K562 (cell line): ENCODE measurements at regions not wholly inside any gene's neighbourhood (a gene's known extent, or its start where the extent isn't known, plus 50 kb on each side); places are given as distances from the start of the nearest gene placed in this dataset.

ENCODE experiments used
- CHD4 ChIP-seq: fragments of 200-600 bp; sonication (generic); IDR thresholded peaks from 3 replicates; pipeline ENCODE4 v1.6.1; 2012; ENCODE audit warnings: low read depth, mild to moderate bottlenecking, mixed read lengths, low read length, inconsistent platforms; ENCODE audit not compliant: insufficient read depth, insufficient replicate concordance, poor library complexity, severe bottlenecking
- KLF16 ChIP-seq: IDR thresholded peaks from 2 replicates; pipeline ENCODE4 v1.6.1; 2016; ENCODE audit warnings: antibody characterized with exemption
- NCOA4 ChIP-seq: fragments of 450-650 bp; IDR thresholded peaks from 2 replicates; pipeline ENCODE4 v1.6.1; 2018; ENCODE audit warnings: mild to moderate bottlenecking; ENCODE audit not compliant: partially characterized antibody
- RBM15 ChIP-seq: fragments of 200-400 bp; formaldehyde crosslinking; IDR thresholded peaks from 2 replicates; pipeline ENCODE4 v1.6.1; 2018; ENCODE audit warnings: mild to moderate bottlenecking, low read length, moderate library complexity; ENCODE audit not compliant: insufficient read depth
- TAF1 ChIP-seq: IDR thresholded peaks from 2 replicates; pipeline ENCODE4 v1.6.1; 2011; ENCODE audit warnings: mild to moderate bottlenecking, low read length, moderate library complexity; ENCODE audit not compliant: insufficient read depth, control insufficient read depth, severe bottlenecking; ENCODE audit errors: extremely low read depth
- TSC22D4 ChIP-seq: fragments of 450-650 bp; IDR thresholded peaks from 2 replicates; pipeline ENCODE4 v1.6.1; 2016; ENCODE audit warnings: missing genetic modification characterization, missing biosample characterization, control low read depth
- ZNF217 ChIP-seq: sonication (generic); formaldehyde crosslinking; IDR thresholded peaks from 2 replicates; pipeline ENCODE4 v1.8.0; 2022; ENCODE audit warnings: mild to moderate bottlenecking, missing genetic modification reagents
- ZNF75A ChIP-seq: fragments of 450-650 bp; formaldehyde crosslinking; IDR thresholded peaks from 2 replicates; pipeline ENCODE4 v1.4.0; 2020; ENCODE audit warnings: mild to moderate bottlenecking
- TF ChIP-seq, protein P1 (sequence below): fragments of 250-450 bp; sonication (Bioruptor Pico); IDR thresholded peaks from 2 replicates; pipeline ENCODE4 v1.4.0; 2020

DNA sequence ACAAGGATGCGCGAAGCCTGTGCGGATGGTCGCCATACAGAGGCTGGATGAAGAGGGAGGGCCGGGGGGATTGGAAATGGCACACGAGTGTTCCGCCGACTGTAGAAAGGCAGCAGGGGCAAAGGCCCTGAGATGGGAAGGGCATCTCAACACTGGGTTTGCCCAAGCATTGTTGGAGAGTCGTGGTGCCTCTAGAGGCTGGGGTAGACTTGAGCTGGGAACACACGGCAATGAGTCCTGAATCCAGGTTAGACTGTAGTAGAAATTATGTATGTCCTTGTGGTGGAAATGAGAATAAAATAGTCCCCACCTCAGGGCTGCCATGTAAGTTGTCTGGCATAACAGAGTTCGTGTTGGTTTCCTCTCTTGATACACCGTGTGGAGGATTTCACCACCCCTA, 83.8 kb upstream of the CCND2 start (continued):
- TF ChIP-seq, protein P1, sequence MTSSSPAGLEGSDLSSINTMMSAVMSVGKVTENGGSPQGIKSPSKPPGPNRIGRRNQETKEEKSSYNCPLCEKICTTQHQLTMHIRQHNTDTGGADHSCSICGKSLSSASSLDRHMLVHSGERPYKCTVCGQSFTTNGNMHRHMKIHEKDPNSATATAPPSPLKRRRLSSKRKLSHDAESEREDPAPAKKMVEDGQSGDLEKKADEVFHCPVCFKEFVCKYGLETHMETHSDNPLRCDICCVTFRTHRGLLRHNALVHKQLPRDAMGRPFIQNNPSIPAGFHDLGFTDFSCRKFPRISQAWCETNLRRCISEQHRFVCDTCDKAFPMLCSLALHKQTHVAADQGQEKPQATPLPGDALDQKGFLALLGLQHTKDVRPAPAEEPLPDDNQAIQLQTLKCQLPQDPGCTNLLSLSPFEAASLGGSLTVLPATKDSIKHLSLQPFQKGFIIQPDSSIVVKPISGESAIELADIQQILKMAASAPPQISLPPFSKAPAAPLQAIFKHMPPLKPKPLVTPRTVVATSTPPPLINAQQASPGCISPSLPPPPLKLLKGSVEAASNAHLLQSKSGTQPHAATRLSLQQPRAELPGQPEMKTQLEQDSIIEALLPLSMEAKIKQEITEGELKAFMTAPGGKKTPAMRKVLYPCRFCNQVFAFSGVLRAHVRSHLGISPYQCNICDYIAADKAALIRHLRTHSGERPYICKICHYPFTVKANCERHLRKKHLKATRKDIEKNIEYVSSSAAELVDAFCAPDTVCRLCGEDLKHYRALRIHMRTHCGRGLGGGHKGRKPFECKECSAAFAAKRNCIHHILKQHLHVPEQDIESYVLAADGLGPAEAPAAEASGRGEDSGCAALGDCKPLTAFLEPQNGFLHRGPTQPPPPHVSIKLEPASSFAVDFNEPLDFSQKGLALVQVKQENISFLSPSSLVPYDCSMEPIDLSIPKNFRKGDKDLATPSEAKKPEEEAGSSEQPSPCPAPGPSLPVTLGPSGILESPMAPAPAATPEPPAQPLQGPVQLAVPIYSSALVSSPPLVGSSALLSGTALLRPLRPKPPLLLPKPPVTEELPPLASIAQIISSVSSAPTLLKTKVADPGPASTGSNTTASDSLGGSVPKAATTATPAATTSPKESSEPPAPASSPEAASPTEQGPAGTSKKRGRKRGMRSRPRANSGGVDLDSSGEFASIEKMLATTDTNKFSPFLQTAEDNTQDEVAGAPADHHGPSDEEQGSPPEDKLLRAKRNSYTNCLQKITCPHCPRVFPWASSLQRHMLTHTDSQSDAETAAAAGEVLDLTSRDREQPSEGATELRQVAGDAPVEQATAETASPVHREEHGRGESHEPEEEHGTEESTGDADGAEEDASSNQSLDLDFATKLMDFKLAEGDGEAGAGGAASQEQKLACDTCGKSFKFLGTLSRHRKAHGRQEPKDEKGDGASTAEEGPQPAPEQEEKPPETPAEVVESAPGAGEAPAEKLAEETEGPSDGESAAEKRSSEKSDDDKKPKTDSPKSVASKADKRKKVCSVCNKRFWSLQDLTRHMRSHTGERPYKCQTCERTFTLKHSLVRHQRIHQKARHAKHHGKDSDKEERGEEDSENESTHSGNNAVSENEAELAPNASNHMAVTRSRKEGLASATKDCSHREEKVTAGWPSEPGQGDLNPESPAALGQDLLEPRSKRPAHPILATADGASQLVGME (CRISPR knock-in tag), result no peak
- TF ChIP-seq KLF16 (no peak), CHD4 (no peak), NCOA4 (no peak), TAF1 (no peak), RBM15 (no peak), ZNF217 (no peak), TSC22D4 (tag) (no peak), ZNF75A (no peak)
